IMR-90 (cell line): ENCODE measurements at regions not wholly inside any gene's neighbourhood (a gene's known extent, or its start where the extent isn't known, plus 50 kb on each side); places are given as distances from the start of the nearest gene placed in this dataset.

Experiments used
- BHLHE40 ChIP-seq: fragments of 150-350 bp; IDR thresholded peaks from 2 replicates; pipeline ENCODE4 v1.6.1; 2016; ENCODE audit warnings: mild to moderate bottlenecking, low read depth, low read length
- CEBPB ChIP-seq: IDR thresholded peaks from 2 replicates; pipeline ENCODE4 v1.6.1; 2012; ENCODE audit warnings: low read depth, low read length, improper control_type of control experiment
- CHD1 ChIP-seq: IDR thresholded peaks from 2 replicates; pipeline ENCODE4 v1.6.1; 2012; ENCODE audit warnings: low read depth, low read length, improper control_type of control experiment
- CTCF ChIP-seq: conservative IDR thresholded peaks from 2 replicates; pipeline ENCODE4 v1.5.1; 2012; ENCODE audit warnings: mild to moderate bottlenecking, low read depth, low read length, improper control_type of control experiment
- FOS ChIP-seq: fragments of 150-350 bp; IDR thresholded peaks from 2 replicates; pipeline ENCODE4 v1.6.1; 2016; ENCODE audit warnings: low read depth, low read length
- MXI1 ChIP-seq: IDR thresholded peaks from 2 replicates; pipeline ENCODE4 v1.6.1; 2012; ENCODE audit warnings: low read depth, mild to moderate bottlenecking, low read length, moderate library complexity, borderline replicate concordance
- POLR2A ChIP-seq: IDR thresholded peaks from 2 replicates; pipeline ENCODE4 v1.6.1; 2012; ENCODE audit warnings: mild to moderate bottlenecking, low read depth, low read length
- RAD21 ChIP-seq: IDR thresholded peaks from 2 replicates; pipeline ENCODE4 v1.6.1; 2012; ENCODE audit warnings: low read length, improper control_type of control experiment
- RCOR1 ChIP-seq: IDR thresholded peaks from 2 replicates; pipeline ENCODE4 v1.6.1; 2012; ENCODE audit warnings: mild to moderate bottlenecking, low read length, improper control_type of control experiment; ENCODE audit not compliant: insufficient replicate concordance
- SMC3 ChIP-seq: fragments of 150-350 bp; IDR thresholded peaks from 2 replicates; pipeline ENCODE4 v1.6.1; 2016; ENCODE audit warnings: low read depth, mild to moderate bottlenecking, antibody characterized with exemption, low read length, moderate library complexity
- USF2 ChIP-seq: fragments of 150-350 bp; IDR thresholded peaks from 2 replicates; pipeline ENCODE4 v1.6.1; 2017; ENCODE audit warnings: mild to moderate bottlenecking, antibody characterized with exemption, low read length, low read depth

- TF ChIP-seq RCOR1 (no peak), FOS (no peak), RAD21 (no peak), CTCF (no peak), POLR2A (no peak), BHLHE40 (no peak), USF2 (no peak), CEBPB (no peak), MXI1 (no peak), CHD1 (no peak), SMC3 (no peak)
Measured at GRCh38 chr2:9053534-9053931, 50.0 kb upstream of the MBOAT2 start.
